GM18511 (cell line): ENCODE measurements at regions not wholly inside any gene's neighbourhood (a gene's known extent, or its start where the extent isn't known, plus 50 kb on each side); places are given as distances from the start of the nearest gene placed in this dataset.
A peak's percentile ranks its signal among the peaks of the same experiment; 100 is the strongest.
"Not testable (repeated sequence)": the region's sequence is repeated elsewhere in the genome, so short reads cannot be mapped to it uniquely, and the experiment has no call there.

Experiments used
- ATAC-seq: cut with Tn5 transposase; IDR thresholded peaks from one replicate; pipeline ENCODE4 v1.9.1; 2021; ENCODE audit warnings: mild to moderate bottlenecking, moderate library complexity; ENCODE audit not compliant: unreplicated experiment

GRCh38 chr7:65722361-65722792 lies 150.5 kb upstream of the VKORC1L1 start:
- peak; percentile 89 for ATAC-seq

GRCh38 chr7:65727182-65727581 lies 145.7 kb upstream of the VKORC1L1 start:
- ATAC-seq = not testable (repeated sequence)

- ATAC-seq = no peak
Observed at GRCh38 chr7:65731129-65731528, 141.7 kb upstream of the VKORC1L1 start.

GRCh38 chr7:65731562-65732035 lies 141.3 kb upstream of the VKORC1L1 start:
- no peak for ATAC-seq

GRCh38 chr7:65744406-65744805 lies 128.5 kb upstream of the VKORC1L1 start:
- ATAC-seq = no peak

DNA sequence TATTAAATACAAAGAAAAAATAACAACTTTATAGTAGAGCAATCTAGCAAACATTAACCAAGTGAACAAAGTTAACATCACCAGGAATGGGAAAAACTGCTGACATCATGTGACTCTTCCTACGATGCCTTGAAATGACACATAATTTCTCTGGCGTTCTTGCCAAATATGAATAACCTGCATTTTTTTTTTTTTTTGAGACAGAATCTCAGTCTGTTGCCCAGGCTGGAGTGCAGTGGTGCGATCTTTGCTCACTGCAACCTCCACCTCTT lies 126.5 kb upstream of the VKORC1L1 start:
- ATAC-seq = no peak

DNA sequence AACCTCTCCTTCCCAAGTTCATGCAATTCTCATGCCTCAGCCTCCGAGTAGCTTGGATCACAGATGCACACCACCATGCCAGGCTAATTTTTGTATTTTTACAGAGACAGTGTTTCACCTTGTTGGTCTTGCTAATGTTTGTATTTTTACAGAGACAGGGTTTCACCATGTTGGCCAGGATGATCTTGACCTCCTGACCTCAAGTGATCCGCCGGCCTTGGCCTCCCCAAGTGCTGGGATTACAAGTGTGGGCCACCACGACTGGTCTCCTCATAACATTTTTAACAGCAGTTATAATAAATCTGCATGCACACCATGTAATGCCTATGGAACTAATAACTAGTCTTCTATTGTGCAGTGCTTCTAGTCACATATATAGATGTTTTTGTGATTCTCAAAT lies 123.8 kb upstream of the VKORC1L1 start:
- no peak for ATAC-seq

DNA sequence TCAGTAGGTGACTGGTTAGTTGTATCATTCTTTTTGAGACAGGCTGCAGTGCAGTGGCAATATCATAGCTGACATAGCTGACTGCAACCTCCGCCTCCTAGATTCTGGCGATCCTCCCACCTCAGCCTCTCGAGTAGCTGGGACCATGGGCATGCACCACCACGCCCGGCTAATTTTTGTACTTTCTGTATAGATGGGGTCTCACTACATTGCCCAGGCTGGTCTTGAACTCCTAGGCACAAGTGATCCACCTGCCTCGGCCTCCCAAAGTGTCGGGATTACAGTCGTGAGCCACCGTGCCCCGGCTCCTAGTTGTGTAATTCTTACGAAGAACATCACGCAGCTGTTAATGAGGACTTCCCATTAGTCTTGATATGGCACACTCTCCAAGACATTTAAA lies 123.4 kb upstream of the VKORC1L1 start:
- no peak for ATAC-seq

- peak; percentile 98 for ATAC-seq
Observed at GRCh38 chr7:65750511-65751344, 122.1 kb upstream of the VKORC1L1 start.

DNA sequence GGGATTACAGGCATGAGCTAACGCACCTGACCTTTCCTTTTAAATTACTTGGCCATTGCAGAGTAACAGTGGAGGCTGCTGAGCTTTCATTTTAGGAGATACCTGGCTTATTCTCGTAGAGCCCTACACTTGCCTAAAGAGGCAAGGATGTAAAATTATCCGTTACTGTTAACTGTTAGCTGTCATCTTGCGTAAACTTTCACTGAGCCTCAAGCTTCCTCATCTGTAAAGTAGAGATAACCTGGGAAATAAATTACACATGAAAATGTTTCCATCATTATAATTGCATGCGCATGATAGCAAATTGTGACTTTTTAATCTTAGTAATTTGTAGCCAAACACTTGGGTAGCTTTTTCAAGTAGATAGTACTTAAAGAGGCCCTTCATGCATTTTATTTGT lies 118.8 kb upstream of the VKORC1L1 start:
- not testable (repeated sequence) for ATAC-seq

DNA sequence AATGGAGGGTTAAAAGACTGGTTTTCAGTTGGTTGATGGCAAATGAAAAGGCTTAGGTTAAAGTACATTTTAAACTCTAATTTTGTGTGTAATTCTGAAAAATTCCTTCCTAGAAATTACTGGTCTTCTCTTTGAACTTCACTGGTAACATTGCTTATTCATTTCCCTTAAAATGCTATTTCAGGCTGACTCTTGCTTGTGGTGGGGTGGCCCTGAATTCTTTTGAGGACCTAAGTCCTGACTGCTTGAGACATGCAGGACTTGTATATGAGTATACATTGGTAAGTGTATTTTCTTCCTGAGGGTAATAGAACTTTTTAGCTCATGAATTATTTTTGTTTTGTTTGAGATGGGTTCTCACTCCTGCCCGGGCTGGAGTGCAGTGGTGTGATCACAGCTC lies 113.9 kb upstream of the VKORC1L1 start:
- ATAC-seq = not testable (repeated sequence)

DNA sequence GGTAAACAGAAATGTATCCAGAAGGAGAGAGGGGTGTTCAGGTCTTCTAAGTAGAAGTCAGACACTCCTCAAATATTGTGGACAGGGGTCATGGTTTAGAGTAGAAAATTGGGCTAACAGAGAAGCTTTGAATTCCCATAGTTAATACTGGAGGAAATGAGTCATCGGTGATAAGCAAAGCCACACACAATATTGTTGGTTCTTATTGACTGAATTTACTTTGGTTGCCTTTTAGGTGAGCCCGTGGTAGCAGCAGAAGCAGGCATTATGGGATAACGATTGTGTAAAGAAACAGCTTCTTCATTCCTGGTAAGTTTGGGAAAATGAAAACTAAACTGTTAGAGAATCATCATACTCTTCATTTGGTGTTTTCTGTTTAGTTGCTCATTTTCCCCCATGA lies 110.2 kb upstream of the VKORC1L1 start:
- ATAC-seq = not testable (repeated sequence)

- ATAC-seq = not testable (repeated sequence)
Observed at GRCh38 chr7:65763114-65763513, 109.8 kb upstream of the VKORC1L1 start.

DNA sequence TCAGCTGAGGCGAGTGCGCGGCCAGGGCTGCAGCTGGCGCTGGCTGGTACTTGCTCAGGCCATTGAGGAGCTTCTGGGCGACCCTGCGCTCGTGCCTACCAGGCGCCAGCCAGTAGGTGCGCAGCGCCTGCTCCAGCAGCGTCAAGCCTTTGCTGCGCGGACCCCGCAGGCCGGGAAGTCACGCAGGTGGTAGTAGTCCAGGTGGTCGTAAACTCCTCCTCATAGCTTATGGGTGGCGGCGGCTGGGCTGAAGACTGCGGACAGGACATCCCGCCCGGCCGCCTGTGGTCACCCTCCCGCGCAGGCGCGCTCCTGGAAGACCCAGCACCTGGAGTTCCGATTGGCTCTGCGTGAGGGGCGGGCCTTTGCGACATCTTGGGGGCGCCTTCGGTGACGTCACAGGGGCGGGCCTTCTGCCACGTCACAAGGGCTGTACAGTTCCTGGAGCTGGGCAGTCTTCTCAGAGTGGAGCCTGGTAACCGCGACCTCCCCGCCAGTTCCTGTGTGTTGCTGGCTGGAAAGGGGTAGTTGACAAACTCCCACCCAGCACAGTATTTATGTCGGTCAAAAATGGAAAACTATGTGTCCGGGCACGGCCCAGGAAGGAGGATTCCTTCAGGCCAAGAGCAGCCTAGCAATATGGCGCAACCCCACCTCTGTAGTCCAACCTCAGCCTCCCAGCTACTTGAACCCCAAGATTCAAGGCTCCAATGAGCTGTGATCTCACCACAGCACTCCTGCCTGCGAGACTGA lies 102.2 kb upstream of the VKORC1L1 start:
- ATAC-seq = peak; percentile 99

- peak; percentile 1 for ATAC-seq
Observed at GRCh38 chr7:65771226-65771569, 101.7 kb upstream of the VKORC1L1 start.

DNA sequence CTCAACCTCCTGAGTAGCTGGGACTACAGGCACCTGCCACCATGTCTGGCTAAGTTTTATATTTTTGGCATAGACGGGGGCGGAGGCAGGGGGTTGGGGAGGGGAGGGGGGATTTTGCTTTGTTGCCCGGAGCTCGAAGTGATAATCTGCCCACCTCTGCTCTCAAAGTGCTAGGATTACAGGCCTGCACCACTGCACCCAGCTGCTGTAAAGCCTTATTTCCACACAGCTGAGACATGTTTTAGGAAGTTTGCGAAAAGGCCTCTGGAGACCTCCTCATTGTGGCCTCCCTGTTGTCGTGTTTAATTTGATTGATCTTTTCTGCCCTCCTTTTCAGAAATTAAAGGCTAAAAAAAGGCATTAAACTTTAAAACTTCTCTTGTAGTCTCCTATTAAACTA lies 96.2 kb upstream of the VKORC1L1 start:
- ATAC-seq = not testable (repeated sequence)

DNA sequence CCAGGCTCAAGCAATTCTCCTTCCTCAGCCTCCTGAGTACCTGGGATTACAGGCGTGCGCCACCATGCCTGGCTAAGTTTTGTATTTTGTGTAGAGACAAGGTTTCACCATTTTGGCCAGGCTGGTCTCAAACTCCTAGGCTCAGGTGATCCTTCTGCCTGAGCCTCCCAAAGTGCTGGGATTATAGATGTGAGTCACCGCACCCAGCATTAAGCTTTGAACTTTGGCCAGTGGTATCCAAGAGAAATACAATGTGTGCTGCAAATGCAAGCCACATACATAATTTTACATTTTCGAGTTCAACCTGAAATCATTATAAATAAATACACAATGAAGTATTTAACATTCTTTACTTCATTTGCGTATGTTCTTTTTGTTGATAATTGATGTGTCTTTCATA lies 82.9 kb upstream of the VKORC1L1 start:
- not testable (repeated sequence) for ATAC-seq

DNA sequence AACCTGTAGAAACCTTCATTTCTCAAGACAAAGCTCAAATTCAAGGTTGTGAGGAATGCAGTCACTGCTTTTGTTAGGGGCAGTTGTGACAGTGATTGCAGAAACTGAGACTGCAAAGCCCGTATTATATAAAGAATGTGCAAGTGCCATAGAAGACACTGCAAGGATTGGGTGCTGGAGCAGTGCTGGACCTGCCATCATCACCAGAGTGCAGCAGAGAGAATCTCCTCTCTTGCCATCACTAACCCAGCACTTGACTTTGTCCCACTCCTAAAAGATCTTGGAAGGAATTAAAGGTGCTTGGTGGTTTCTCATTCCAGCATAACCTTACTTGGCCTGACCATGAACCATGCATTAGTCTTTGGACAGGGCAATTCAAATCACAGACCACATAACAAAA lies 81.1 kb upstream of the VKORC1L1 start:
- ATAC-seq = not testable (repeated sequence)

DNA sequence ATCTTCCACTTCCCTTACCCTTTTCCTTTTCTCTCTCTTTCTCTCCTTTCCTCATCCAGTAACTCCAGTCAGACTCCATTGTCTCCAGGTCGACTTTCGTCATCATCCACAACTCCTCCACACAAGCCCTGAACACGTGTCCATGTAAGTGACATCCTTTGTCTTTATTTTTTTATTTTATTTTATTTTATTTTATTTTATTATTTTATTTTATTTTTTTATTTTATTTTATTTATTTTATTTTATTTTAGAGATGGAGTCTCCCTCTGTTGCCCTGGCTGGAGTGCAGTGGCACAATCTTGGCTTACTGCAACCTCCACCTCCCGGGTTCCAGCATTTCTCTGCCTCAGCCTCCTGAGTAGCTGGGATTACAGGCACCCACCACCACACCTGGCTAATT lies 80.1 kb upstream of the VKORC1L1 start:
- ATAC-seq = not testable (repeated sequence)

- not testable (repeated sequence) for ATAC-seq
Observed at GRCh38 chr7:65794671-65795391, 78.0 kb upstream of the VKORC1L1 start.

GRCh38 chr7:65795392-65795716 lies 77.5 kb upstream of the VKORC1L1 start:
- ATAC-seq = peak; percentile 36

DNA sequence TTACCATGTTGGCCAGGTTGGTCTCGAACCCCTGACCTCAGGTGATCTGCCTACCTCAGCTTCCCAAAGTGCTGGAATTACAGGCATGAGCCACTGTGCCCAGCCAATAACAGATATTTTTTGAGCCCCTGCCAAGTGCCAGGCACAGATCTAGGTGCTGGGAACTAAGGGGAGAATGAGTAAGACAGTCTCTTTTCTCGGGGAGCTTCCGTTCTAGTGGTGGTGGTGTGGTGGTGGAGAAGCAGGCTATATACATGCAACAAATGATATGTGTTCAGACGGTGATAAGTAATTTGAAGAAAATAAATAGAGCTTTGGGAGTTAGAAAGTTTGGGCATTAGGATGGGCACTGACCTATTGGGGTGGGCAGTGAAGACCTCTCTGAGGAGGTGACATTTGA lies 76.7 kb upstream of the VKORC1L1 start:
- no peak for ATAC-seq
